GM23338 (cell line): ENCODE measurements at regions not wholly inside any gene's neighbourhood (a gene's known extent, or its start where the extent isn't known, plus 50 kb on each side); places are given as distances from the start of the nearest gene placed in this dataset.

ENCODE experiments used
- ATAC-seq: fragments of 200-7000 bp; cut with Tn5 transposase; 3 replicates; pipeline ENCODE4 v1.9.1; 2020
- DNase-seq: peaks from one replicate; pipeline ENCODE4 v3.0.0-alpha.2; 2015; ENCODE audit warnings: low spot score
- H2AFZ ChIP-seq: fragments of 200-600 bp; sonication (generic); 2 replicates; pipeline ENCODE4 v1.8.0; 2016; ENCODE audit warnings: antibody characterized with exemption, mild to moderate bottlenecking, moderate library complexity
- H3F3A ChIP-seq: fragments of 200-600 bp; sonication (generic); replicated peaks from 2 replicates; pipeline ENCODE4 v1.8.0; 2017; ENCODE audit warnings: antibody characterized with exemption, mixed run types, low read depth
- H3K27ac ChIP-seq: fragments of 200-600 bp; sonication (generic); 2 replicates; pipeline ENCODE4 v1.6.1; 2016; ENCODE audit warnings: low read depth
- H3K27me3 ChIP-seq: fragments of 200-600 bp; sonication (generic); 2 replicates; pipeline ENCODE4 v1.8.0; 2016; ENCODE audit warnings: mild to moderate bottlenecking, mixed run types, moderate library complexity; ENCODE audit not compliant: insufficient read depth
- H3K36me3 ChIP-seq: fragments of 200-600 bp; sonication (generic); 2 replicates; pipeline ENCODE4 v1.8.0; 2016; ENCODE audit warnings: mild to moderate bottlenecking; ENCODE audit not compliant: insufficient read depth
- H3K4me1 ChIP-seq: fragments of 200-600 bp; sonication (generic); 2 replicates; pipeline ENCODE4 v1.8.0; 2016; ENCODE audit warnings: mild to moderate bottlenecking, moderate library complexity; ENCODE audit not compliant: insufficient read depth
- H3K4me2 ChIP-seq: fragments of 200-600 bp; sonication (generic); 2 replicates; pipeline ENCODE4 v1.7.1; 2017; ENCODE audit warnings: mixed run types
- H3K4me3 ChIP-seq: fragments of 200-600 bp; sonication (generic); 2 replicates; pipeline ENCODE4 v1.6.1; 2016; ENCODE audit warnings: mixed run types
- H3K79me2 ChIP-seq: fragments of 200-600 bp; sonication (generic); replicated peaks from 2 replicates; pipeline ENCODE4 v1.8.0; 2017; ENCODE audit warnings: mild to moderate bottlenecking; ENCODE audit not compliant: insufficient read depth
- H3K9me2 ChIP-seq: fragments of 200-600 bp; sonication (generic); 2 replicates; pipeline ENCODE4 v1.8.0; 2017; ENCODE audit not compliant: insufficient read depth
- H4K20me1 ChIP-seq: fragments of 200-600 bp; sonication (generic); replicated peaks from 2 replicates; pipeline ENCODE4 v1.8.0; 2017; ENCODE audit warnings: mild to moderate bottlenecking; ENCODE audit not compliant: insufficient read depth
- H3K27ac Mint-ChIP-seq: 2 replicates; pipeline ENCODE4 v1.8.0; 2020; ENCODE audit warnings: inconsistent platforms, mild to moderate bottlenecking, moderate library complexity, mixed read lengths
- H3K27me3 Mint-ChIP-seq: 3 replicates; pipeline ENCODE4 v1.8.0; 2022; ENCODE audit warnings: low read depth, mild to moderate bottlenecking, moderate library complexity, mixed read lengths, inconsistent platforms; ENCODE audit not compliant: insufficient read depth, poor library complexity
- H3K36me3 Mint-ChIP-seq: 3 replicates; pipeline ENCODE4 v1.8.0; 2021; ENCODE audit warnings: low read depth, mild to moderate bottlenecking, inconsistent platforms, moderate library complexity, mixed read lengths
- H3K4me1 Mint-ChIP-seq: 3 replicates; pipeline ENCODE4 v1.8.0; 2020; ENCODE audit warnings: mild to moderate bottlenecking, inconsistent platforms, mixed read lengths
- H3K4me3 Mint-ChIP-seq: 3 replicates; pipeline ENCODE4 v1.8.0; 2021; ENCODE audit warnings: moderate library complexity, mild to moderate bottlenecking, inconsistent platforms, mixed read lengths
- H3K9me3 Mint-ChIP-seq: 3 replicates; pipeline ENCODE4 v1.8.0; 2020; ENCODE audit warnings: moderate library complexity, mild to moderate bottlenecking, inconsistent platforms, mixed read lengths
- CTCF ChIP-seq, 2 experiments: fragments of 200-600 bp in 1 of 2; sonication (generic) in 1 of 2; conservative IDR thresholded peaks; 2 replicates each; pipeline versions ENCODE4 v1.5.1 to v1.6.1; 2016 to 2017; ENCODE audit warnings: antibody characterized with exemption in 2 of 2, low read depth in 2 of 2, mild to moderate bottlenecking in 2 of 2, moderate library complexity in 1 of 2
- ETS1 ChIP-seq: IDR thresholded peaks from 2 replicates; pipeline ENCODE4 v1.6.1; 2016; ENCODE audit warnings: antibody characterized with exemption
- EZH2phosphoT487 ChIP-seq: fragments of 200-600 bp; sonication (generic); IDR thresholded peaks from one replicate; pipeline ENCODE4 v1.8.1; 2018; ENCODE audit warnings: antibody characterized with exemption; ENCODE audit not compliant: unreplicated experiment
- NANOG ChIP-seq: IDR thresholded peaks from 2 replicates; pipeline ENCODE4 v1.6.1; 2016; ENCODE audit warnings: antibody characterized with exemption, borderline replicate concordance
- POLR2AphosphoS5 ChIP-seq: IDR thresholded peaks from 2 replicates; pipeline ENCODE4 v1.6.1; 2016; ENCODE audit warnings: antibody characterized with exemption, low read depth
- STAT1 ChIP-seq: IDR thresholded peaks from one replicate; pipeline ENCODE4 v1.6.1; 2016; ENCODE audit warnings: antibody characterized with exemption; ENCODE audit not compliant: unreplicated experiment
- ZNF114 ChIP-seq: fragments of 250-450 bp; sonication (Bioruptor Pico); IDR thresholded peaks from 2 replicates; pipeline ENCODE4 v1.5.0; 2020; ENCODE audit warnings: mild to moderate bottlenecking, moderate library complexity
- ZNF462 ChIP-seq: fragments of 250-450 bp; sonication (Bioruptor Pico); IDR thresholded peaks from 2 replicates; pipeline ENCODE4 v1.5.0; 2020; ENCODE audit warnings: mild to moderate bottlenecking, moderate library complexity

GRCh38 chr6:143596866-143597265, 80.9 kb upstream of the PHACTR2 start:
- Histone ChIP-seq H4K20me1 (no peaks in the 10 kb centered on the region), H3F3A (no peaks in the 10 kb centered on the region), H3K4me1 (peaks cover 7% of the 10 kb centered on the region), H3K9me2 (no peaks in the 10 kb centered on the region), H3K27me3 (no peaks in the 10 kb centered on the region), H3K4me2 (no peak overlapping the region), H3K4me3 (no peak overlapping the region), H2AFZ (peak overlapping the region; percentile 39; the same call in 1 of the 2 replicates), H3K36me3 (no peaks in the 10 kb centered on the region), H3K27ac (no peak overlapping the region), H3K79me2 (no peaks in the 10 kb centered on the region)
- TF ChIP-seq CTCF (conservative IDR thresholded peaks at IDR 0.05; ENCODE audit: low read depth in 2 of 2) (peak in 1 of 2 experiments; percentile 8; a peak in 1 of 4 replicates), ZNF114 (no peak)
- Mint-ChIP-seq H3K36me3 (no peaks in the 10 kb centered on the region), H3K27ac (no peak overlapping the region; the same call in 1 of the 2 replicates), H3K27me3 (no peaks in the 10 kb centered on the region), H3K9me3 (no peaks in the 10 kb centered on the region), H3K4me1 (peaks cover 17% of the 10 kb centered on the region), H3K4me3 (no peak overlapping the region)
- ATAC-seq (peak; percentile 63), DNase-seq (peak; percentile 21)

- Mint-ChIP-seq H3K4me3 (no peak overlapping the region), H3K27me3 (no peaks in the 10 kb centered on the region), H3K4me1 (peaks cover 22% of the 10 kb centered on the region), H3K27ac (no peak overlapping the region), H3K36me3 (no peaks in the 10 kb centered on the region), H3K9me3 (no peaks in the 10 kb centered on the region)
- H3K27me3 ChIP-seq: no peaks in the 10 kb centered on the region
- ATAC-seq: no peak
- no peaks in the 10 kb centered on the region for H3F3A ChIP-seq
- H3K4me3 ChIP-seq: no peak overlapping the region
- no peak overlapping the region for H2AFZ ChIP-seq
- H3K4me1 ChIP-seq: peaks cover 7% of the 10 kb centered on the region
- no peak for DNase-seq
- H3K79me2 ChIP-seq: no peaks in the 10 kb centered on the region
- no peaks in the 10 kb centered on the region for H3K36me3 ChIP-seq
- peaks cover 9% of the 10 kb centered on the region; the same call in 1 of the 2 replicates for H3K9me2 ChIP-seq
- no peak overlapping the region for H3K4me2 ChIP-seq
- no peak overlapping the region for H3K27ac ChIP-seq
- H4K20me1 ChIP-seq: no peaks in the 10 kb centered on the region
- TF ChIP-seq POLR2AphosphoS5: no peak
- no peak for TF ChIP-seq CTCF (conservative IDR thresholded peaks at IDR 0.05; ENCODE audit: low read depth in 2 of 2)
- TF ChIP-seq NANOG: no peak
- TF ChIP-seq ZNF114: no peak
- no peak for TF ChIP-seq ETS1
- no peak for TF ChIP-seq EZH2phosphoT487
- TF ChIP-seq STAT1: no peak
- TF ChIP-seq ZNF462: no peak
Measured at GRCh38 chr6:143595251-143596036, 82.3 kb upstream of the PHACTR2 start.
